Lung (tissue), 11 donors: ENCODE measurements at regions not wholly inside any gene's neighbourhood (a gene's known extent, or its start where the extent isn't known, plus 50 kb on each side); places are given as distances from the start of the nearest gene placed in this dataset.

Experiments
- ATAC-seq: fragments of 200-7000 bp; cut with Tn5 transposase; one replicate; pipeline ENCODE4 v1.9.1; 2020; ENCODE audit warnings: moderate number of reproducible peaks; ENCODE audit not compliant: insufficient read depth, low FRiP score
- DNase-seq, 3 donors: peaks; one replicate each; pipeline ENCODE4 v3.0.0-alpha.2; 2013 to 2017
- H3K27ac ChIP-seq, 2 donors: one replicate each; pipeline ENCODE4 v1.5.1; 2013; ENCODE audit warnings: mild to moderate bottlenecking in 2 of 2, moderate library complexity in 2 of 2, control low read depth in 1 of 2, inconsistent platforms in 1 of 2, low read depth in 1 of 2, low read length in 1 of 2
- H3K27me3 ChIP-seq, 3 donors: one replicate each; pipeline ENCODE4 v1.5.1; 2013; ENCODE audit warnings: low read length in 2 of 3; ENCODE audit not compliant: control insufficient read depth in 3 of 3, insufficient read depth in 3 of 3
- H3K36me3 ChIP-seq, 4 donors: one replicate each; pipeline ENCODE4 v1.5.1; 2013; ENCODE audit warnings: low read length in 4 of 4, mild to moderate bottlenecking in 1 of 4, moderate library complexity in 1 of 4; ENCODE audit not compliant: control insufficient read depth in 4 of 4, insufficient read depth in 4 of 4
- H3K4me1 ChIP-seq, 5 donors: one replicate each; pipeline ENCODE4 v1.5.1; 2013; ENCODE audit warnings: low read length in 5 of 5, mild to moderate bottlenecking in 2 of 5, moderate library complexity in 1 of 5; ENCODE audit not compliant: control insufficient read depth in 5 of 5, insufficient read depth in 5 of 5
- H3K4me3 ChIP-seq: one replicate; pipeline ENCODE4 v1.5.1; 2013; ENCODE audit warnings: mild to moderate bottlenecking, control low read depth, moderate library complexity
- H3K9ac ChIP-seq, 2 donors: one replicate each; pipeline ENCODE4 v1.5.1; 2013; ENCODE audit warnings: low read length in 2 of 2, control low read depth in 1 of 2; ENCODE audit not compliant: insufficient read depth in 1 of 2
- H3K9me3 ChIP-seq, 4 donors: one replicate each; pipeline ENCODE4 v1.5.1; 2013; ENCODE audit warnings: low read length in 3 of 4, mild to moderate bottlenecking in 1 of 4, moderate library complexity in 1 of 4; ENCODE audit not compliant: control insufficient read depth in 4 of 4, insufficient read depth in 3 of 4
- WGBS, 2 donors: extraction: QIAGEN DNeasy Blood & Tissue Kit; methylation state at CpG; one replicate each; pipeline ENCODE4 v1.1.7; 2013; 5-methylcytosine and 5-hydroxymethylcytosine counted together
- TF ChIP-seq, protein P1 (sequence below): IDR thresholded peaks from 2 replicates; pipeline ENCODE4 v1.5.1; 2012; ENCODE audit warnings: mild to moderate bottlenecking; ENCODE audit errors: control extremely low read depth, extremely low read depth
- donor health status: control.
- donor health status: control.
- donor health status: Bipolar disorder and iron deficiency.
- donor health status: healthy.
- donor health status: DM: yes; HTN: yes; CAD: no.

GRCh38 chr16:49926941-49927340 lies 71.0 kb upstream of the ZNF423 start:
- H3K4me3 ChIP-seq, result no peak overlapping the region
- ATAC-seq (no peak), DNase-seq (peak; percentile 52 to 69 (median 67))
- TF ChIP-seq, protein P1, sequence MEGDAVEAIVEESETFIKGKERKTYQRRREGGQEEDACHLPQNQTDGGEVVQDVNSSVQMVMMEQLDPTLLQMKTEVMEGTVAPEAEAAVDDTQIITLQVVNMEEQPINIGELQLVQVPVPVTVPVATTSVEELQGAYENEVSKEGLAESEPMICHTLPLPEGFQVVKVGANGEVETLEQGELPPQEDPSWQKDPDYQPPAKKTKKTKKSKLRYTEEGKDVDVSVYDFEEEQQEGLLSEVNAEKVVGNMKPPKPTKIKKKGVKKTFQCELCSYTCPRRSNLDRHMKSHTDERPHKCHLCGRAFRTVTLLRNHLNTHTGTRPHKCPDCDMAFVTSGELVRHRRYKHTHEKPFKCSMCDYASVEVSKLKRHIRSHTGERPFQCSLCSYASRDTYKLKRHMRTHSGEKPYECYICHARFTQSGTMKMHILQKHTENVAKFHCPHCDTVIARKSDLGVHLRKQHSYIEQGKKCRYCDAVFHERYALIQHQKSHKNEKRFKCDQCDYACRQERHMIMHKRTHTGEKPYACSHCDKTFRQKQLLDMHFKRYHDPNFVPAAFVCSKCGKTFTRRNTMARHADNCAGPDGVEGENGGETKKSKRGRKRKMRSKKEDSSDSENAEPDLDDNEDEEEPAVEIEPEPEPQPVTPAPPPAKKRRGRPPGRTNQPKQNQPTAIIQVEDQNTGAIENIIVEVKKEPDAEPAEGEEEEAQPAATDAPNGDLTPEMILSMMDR, result no peak
- H3K9me3 ChIP-seq, result no peaks in the 10 kb centered on the region
- no peak overlapping the region for H3K27ac ChIP-seq
- H3K27me3 ChIP-seq, result no peaks in the 10 kb centered on the region
- 77% methylated on average over 2 of the region's 2 CpGs for WGBS, 2 donors
- peaks cover 0 to 15% (median 5%) of the 10 kb centered on the region in 5 donors for H3K4me1 ChIP-seq
- H3K9ac ChIP-seq, result no peak overlapping the region
- no peaks in the 10 kb centered on the region for H3K36me3 ChIP-seq

DNA sequence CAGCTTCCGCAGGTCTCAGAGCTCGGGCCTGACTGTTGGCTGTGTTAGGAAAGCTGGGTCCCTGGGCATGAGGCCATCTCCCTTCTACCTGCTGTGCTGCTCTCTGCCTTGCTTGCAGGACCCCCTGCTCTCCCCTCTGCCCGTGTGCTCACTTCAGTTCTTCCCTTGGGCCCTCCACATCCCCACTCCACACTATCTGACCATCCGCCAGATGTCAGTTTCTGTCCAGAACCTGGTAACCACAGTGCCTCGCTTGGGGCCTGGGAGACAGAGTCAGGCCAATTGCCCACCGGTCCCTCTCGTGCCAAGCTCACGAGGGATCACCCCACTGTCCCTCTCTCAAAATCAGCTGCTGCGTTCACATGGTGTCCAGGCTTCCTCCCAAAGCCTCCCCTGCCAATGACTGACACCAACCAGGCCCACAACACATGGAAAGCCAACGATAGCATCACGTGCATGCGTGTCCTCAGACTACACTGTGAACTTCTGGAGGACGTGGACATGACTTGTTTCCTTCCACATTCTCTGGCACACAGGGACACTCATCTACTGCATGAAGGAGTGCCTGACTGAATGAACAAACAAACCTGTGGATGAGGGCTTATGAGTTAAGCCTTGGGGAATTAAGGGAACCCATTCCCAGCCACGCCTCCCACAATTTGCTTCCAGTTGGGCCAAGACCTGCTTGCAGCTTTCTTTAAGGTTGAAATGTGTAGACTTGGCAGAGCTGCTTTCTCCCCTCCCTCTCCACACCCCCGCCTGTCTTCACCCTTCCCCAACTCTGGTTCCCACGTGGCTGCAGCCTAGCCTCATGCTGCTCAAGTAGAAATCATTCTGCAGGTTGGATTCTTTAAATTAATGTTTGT lies 72.5 kb upstream of the ZNF423 start:
- no peak overlapping the region for H3K27ac ChIP-seq
- no peak overlapping the region for H3K4me3 ChIP-seq
- TF ChIP-seq, protein P1, result no peak
- H3K9me3 ChIP-seq, result no peaks in the 10 kb centered on the region
- DNase-seq, result peak in 1 of 3 donors; percentile 34
- H3K4me1 ChIP-seq, result peaks cover 0 to 28% (median 13%) of the 10 kb centered on the region in 5 donors
- H3K9ac ChIP-seq, result no peak overlapping the region
- no peaks in the 10 kb centered on the region for H3K27me3 ChIP-seq
- ATAC-seq, result peak; percentile 46
- 69 to 87% methylated on average over 16 of the region's 16 CpGs for WGBS, 2 donors
- no peaks in the 10 kb centered on the region for H3K36me3 ChIP-seq

DNA sequence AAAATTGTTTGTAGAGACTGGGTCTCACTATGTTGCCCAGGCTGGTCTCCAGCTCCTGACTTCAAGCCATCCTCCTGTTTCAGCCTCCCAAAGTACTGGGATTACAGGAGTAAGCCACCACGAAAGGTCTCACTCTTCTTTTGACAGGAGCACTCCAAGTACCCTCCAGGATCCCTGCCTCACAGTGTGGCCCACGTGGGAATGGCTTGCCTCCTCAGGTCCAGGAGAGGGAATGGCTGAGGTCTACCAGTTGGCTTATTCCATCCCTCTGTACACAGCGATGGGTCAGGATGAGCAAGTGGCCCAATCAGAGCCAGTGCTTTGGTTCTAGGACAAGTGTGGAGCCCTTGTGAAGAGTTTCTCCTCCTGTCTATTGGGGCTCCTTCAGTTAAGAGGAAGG lies 73.7 kb upstream of the ZNF423 start:
- Histone ChIP-seq H3K27me3 (peaks cover 0 to 2% (median 0%) of the 10 kb centered on the region in 3 donors), H3K27ac (no peak overlapping the region), H3K4me3 (no peak overlapping the region), H3K36me3 (no peaks in the 10 kb centered on the region), H3K9ac (no peak overlapping the region), H3K9me3 (no peaks in the 10 kb centered on the region), H3K4me1 (peaks cover 0 to 29% (median 13%) of the 10 kb centered on the region in 5 donors)
- TF ChIP-seq, protein P1, result no peak
- ATAC-seq (no peak), DNase-seq (no peak)
- 86 to 89% methylated on average over 3 of the region's 3 CpGs for WGBS, 2 donors
